Karpas-422 (cell line): ENCODE measurements at regions not wholly inside any gene's neighbourhood (a gene's known extent, or its start where the extent isn't known, plus 50 kb on each side); places are given as distances from the start of the nearest gene placed in this dataset.
"Not testable (repeated sequence)": the region's sequence is repeated elsewhere in the genome, so short reads cannot be mapped to it uniquely, and the experiment has no call there.

Experiments
- DNase-seq: peaks from one replicate; pipeline ENCODE4 v3.0.0-alpha.2; 2015
- H2AFZ ChIP-seq: fragments of 200-600 bp; sonication (generic); 2 replicates; pipeline ENCODE4 v1.6.1; 2014; ENCODE audit warnings: antibody characterized with exemption, low read length, mixed read lengths
- H3K27ac ChIP-seq: fragments of 200-600 bp; sonication (generic); 2 replicates; pipeline ENCODE4 v1.5.1; 2014; ENCODE audit warnings: mild to moderate bottlenecking, low read length, moderate library complexity
- H3K27me3 ChIP-seq: fragments of 200-600 bp; sonication (generic); 2 replicates; pipeline ENCODE4 v1.6.1; 2014; ENCODE audit warnings: low read length, mixed read lengths
- H3K36me3 ChIP-seq: fragments of 200-600 bp; sonication (generic); 2 replicates; pipeline ENCODE4 v1.6.1; 2014; ENCODE audit warnings: low read length, mixed read lengths; ENCODE audit not compliant: insufficient read depth
- H3K4me1 ChIP-seq: fragments of 200-600 bp; sonication (generic); 2 replicates; pipeline ENCODE4 v1.6.1; 2014; ENCODE audit warnings: mild to moderate bottlenecking, low read length, mixed read lengths
- H3K4me2 ChIP-seq: fragments of 200-600 bp; sonication (generic); 2 replicates; pipeline ENCODE4 v1.6.1; 2014; ENCODE audit warnings: low read length, low read depth, mild to moderate bottlenecking; ENCODE audit not compliant: poor library complexity, severe bottlenecking
- H3K4me3 ChIP-seq: fragments of 200-600 bp; sonication (generic); 2 replicates; pipeline ENCODE4 v1.5.1; 2014; ENCODE audit warnings: mild to moderate bottlenecking, antibody characterized with exemption, low read length, mixed read lengths
- H3K79me2 ChIP-seq: fragments of 200-600 bp; sonication (generic); 2 replicates; pipeline ENCODE4 v1.6.1; 2014; ENCODE audit warnings: mild to moderate bottlenecking, low read length, mixed read lengths
- H3K9ac ChIP-seq: fragments of 200-600 bp; sonication (generic); 2 replicates; pipeline ENCODE4 v1.6.0; 2014; ENCODE audit warnings: low read length
- H3K9me2 ChIP-seq: fragments of 200-600 bp; sonication (generic), shearing (Covaris generic); replicated peaks from 2 replicates; pipeline ENCODE4 v1.6.0; 2014; ENCODE audit warnings: mild to moderate bottlenecking, low read length, moderate library complexity; ENCODE audit not compliant: insufficient read depth
- H3K9me3 ChIP-seq: fragments of 300-700, 200-600 bp; sonication (generic); 2 replicates; pipeline ENCODE4 v1.6.1; 2014; ENCODE audit warnings: low read length, mixed read lengths
- H4K20me1 ChIP-seq: fragments of 200-600 bp; sonication (generic); 2 replicates; pipeline ENCODE4 v1.6.1; 2014; ENCODE audit warnings: mild to moderate bottlenecking, antibody characterized with exemption, low read length, low read depth; ENCODE audit not compliant: insufficient read depth

DNA sequence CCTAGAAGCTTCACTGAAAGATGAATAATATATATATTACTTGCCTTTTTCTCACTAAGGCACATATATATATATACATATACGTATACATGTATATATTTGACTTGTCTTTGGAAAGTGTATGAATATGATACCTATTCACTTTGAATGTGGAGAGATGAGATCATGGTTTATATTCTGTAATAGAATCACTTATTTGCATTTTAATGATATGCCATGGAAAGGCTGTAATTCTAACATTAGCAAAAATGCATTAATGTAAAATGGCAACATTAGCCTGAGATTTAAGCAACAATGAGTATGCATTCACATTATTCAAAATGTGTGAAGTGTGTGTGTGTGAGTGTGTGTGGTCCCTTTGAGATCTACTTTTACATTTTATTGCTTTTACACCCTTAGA is 54.5 kb upstream of the PRKD1 start:
- no peaks in the 10 kb centered on the region for H3K79me2 ChIP-seq
- no peak overlapping the region for H3K4me3 ChIP-seq
- no peaks in the 10 kb centered on the region for H3K36me3 ChIP-seq
- peaks cover 61% of the 10 kb centered on the region for H3K9me3 ChIP-seq
- no peaks in the 10 kb centered on the region for H3K9me2 ChIP-seq
- no peak overlapping the region for H2AFZ ChIP-seq
- no peaks in the 10 kb centered on the region for H4K20me1 ChIP-seq
- no peaks in the 10 kb centered on the region for H3K27me3 ChIP-seq
- H3K9ac ChIP-seq, result no peak overlapping the region
- no peaks in the 10 kb centered on the region for H3K4me1 ChIP-seq
- no peak overlapping the region for H3K27ac ChIP-seq
- no peak for DNase-seq
- H3K4me2 ChIP-seq, result no peak overlapping the region

DNA sequence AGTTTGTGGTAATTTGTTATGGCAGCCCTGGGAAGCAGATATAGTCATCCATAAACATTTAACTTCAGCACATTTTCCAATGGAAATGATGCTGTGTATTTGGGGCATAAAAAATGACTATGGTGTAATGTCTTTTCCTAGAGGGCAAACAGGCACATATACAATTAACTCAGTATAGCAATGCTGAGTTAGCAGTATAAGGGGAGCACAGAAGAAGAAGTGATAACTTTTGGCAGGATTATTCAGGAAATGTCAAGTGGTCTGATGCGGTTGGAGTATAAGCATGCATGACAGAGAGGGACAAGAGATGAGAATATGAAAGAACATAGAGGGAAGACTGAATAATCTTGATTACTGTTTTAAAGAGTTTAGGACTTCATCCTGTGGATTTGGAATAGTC is 55.3 kb upstream of the PRKD1 start:
- no peak overlapping the region for H3K4me3 ChIP-seq
- H3K4me1 ChIP-seq, result no peaks in the 10 kb centered on the region
- H3K9ac ChIP-seq, result no peak overlapping the region
- H3K4me2 ChIP-seq, result no peak overlapping the region
- H4K20me1 ChIP-seq, result no peaks in the 10 kb centered on the region
- no peak overlapping the region for H3K27ac ChIP-seq
- H2AFZ ChIP-seq, result no peak overlapping the region
- H3K9me2 ChIP-seq, result no peaks in the 10 kb centered on the region
- DNase-seq, result no peak
- no peaks in the 10 kb centered on the region for H3K36me3 ChIP-seq
- H3K9me3 ChIP-seq, result peaks cover 65% of the 10 kb centered on the region
- no peaks in the 10 kb centered on the region for H3K79me2 ChIP-seq
- H3K27me3 ChIP-seq, result no peaks in the 10 kb centered on the region

GRCh38 chr14:29990344-29990857 is 62.8 kb upstream of the PRKD1 start:
- H3K4me1 ChIP-seq, H3K4me2 ChIP-seq, H3K27ac ChIP-seq, H3K4me3 ChIP-seq, H3K36me3 ChIP-seq, DNase-seq, H3K27me3 ChIP-seq, H4K20me1 ChIP-seq, H3K9ac ChIP-seq, H3K79me2 ChIP-seq, H3K9me2 ChIP-seq, H2AFZ ChIP-seq: not testable (repeated sequence)
- peaks cover 57% of the 10 kb centered on the region for H3K9me3 ChIP-seq

DNA sequence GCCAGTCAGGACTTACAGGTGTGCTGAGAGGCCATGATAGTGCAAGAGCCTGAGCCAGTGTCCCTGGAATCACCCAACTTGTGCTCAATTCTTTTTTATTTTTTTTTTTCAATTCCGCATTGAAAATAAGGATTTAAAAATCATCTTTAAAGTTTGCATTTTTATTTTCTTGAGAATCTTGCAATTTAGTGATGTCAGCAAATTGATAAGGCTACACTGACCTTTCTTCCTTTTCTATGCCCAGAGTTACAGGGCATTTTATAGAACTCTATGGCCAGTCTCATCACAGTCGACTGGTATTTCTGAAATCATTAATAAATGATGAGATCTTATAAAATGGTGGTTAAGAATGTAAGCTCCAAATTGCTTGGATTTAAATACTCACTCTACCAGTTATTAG is 63.3 kb upstream of the PRKD1 start:
- Histone ChIP-seq H3K27ac (no peak overlapping the region), H3K36me3 (no peaks in the 10 kb centered on the region), H3K9me2 (no peaks in the 10 kb centered on the region), H3K4me1 (no peaks in the 10 kb centered on the region), H3K4me3 (no peak overlapping the region), H2AFZ (no peak overlapping the region), H3K4me2 (no peak overlapping the region), H3K9ac (no peak overlapping the region), H3K79me2 (no peaks in the 10 kb centered on the region), H3K9me3 (peaks cover 56% of the 10 kb centered on the region), H4K20me1 (no peaks in the 10 kb centered on the region), H3K27me3 (no peaks in the 10 kb centered on the region)
- no peak for DNase-seq

DNA sequence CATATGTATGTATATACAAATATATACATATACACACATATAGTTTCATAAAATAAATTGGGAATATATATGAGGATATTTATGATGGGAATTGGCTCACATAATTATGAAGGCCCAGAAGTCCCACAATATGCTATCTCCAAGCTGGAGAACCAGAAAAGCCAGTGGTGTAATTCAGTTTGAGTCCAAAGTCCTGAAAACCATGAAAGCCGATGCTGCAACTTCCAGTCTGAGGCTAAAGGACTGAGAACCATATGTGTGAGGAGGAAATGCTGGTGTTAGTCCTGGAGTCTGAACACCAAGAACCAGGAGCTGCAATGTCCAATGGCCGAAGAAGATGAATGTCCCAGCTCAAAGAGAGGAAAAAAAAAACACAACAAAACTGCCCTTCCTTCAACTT is 65.5 kb upstream of the PRKD1 start:
- Histone ChIP-seq H3K9me2 (no peaks in the 10 kb centered on the region), H3K27ac (no peak overlapping the region), H3K4me3 (no peak overlapping the region), H3K9ac (no peak overlapping the region), H3K36me3 (no peaks in the 10 kb centered on the region), H3K27me3 (no peaks in the 10 kb centered on the region), H4K20me1 (no peaks in the 10 kb centered on the region), H3K79me2 (no peaks in the 10 kb centered on the region), H2AFZ (no peak overlapping the region), H3K4me2 (no peak overlapping the region), H3K4me1 (no peaks in the 10 kb centered on the region), H3K9me3 (peaks cover 47% of the 10 kb centered on the region)
- no peak for DNase-seq

GRCh38 chr14:29999013-29999539 is 71.4 kb upstream of the PRKD1 start:
- no peaks in the 10 kb centered on the region for H3K79me2 ChIP-seq
- H3K9me2 ChIP-seq, result no peaks in the 10 kb centered on the region
- no peak overlapping the region for H3K4me2 ChIP-seq
- H3K9ac ChIP-seq, result no peak overlapping the region
- H3K27ac ChIP-seq, result no peak overlapping the region
- no peaks in the 10 kb centered on the region for H4K20me1 ChIP-seq
- H3K9me3 ChIP-seq, result peaks cover 15% of the 10 kb centered on the region
- H3K36me3 ChIP-seq, result no peaks in the 10 kb centered on the region
- no peak overlapping the region for H2AFZ ChIP-seq
- H3K4me1 ChIP-seq, result no peaks in the 10 kb centered on the region
- no peaks in the 10 kb centered on the region for H3K27me3 ChIP-seq
- no peak for DNase-seq
- H3K4me3 ChIP-seq, result no peak overlapping the region

- Histone ChIP-seq H3K4me2 (no peak overlapping the region), H4K20me1 (no peaks in the 10 kb centered on the region), H2AFZ (no peak overlapping the region), H3K4me3 (no peak overlapping the region), H3K9me2 (no peaks in the 10 kb centered on the region), H3K79me2 (no peaks in the 10 kb centered on the region), H3K27me3 (no peaks in the 10 kb centered on the region), H3K36me3 (no peaks in the 10 kb centered on the region), H3K9ac (no peak overlapping the region), H3K4me1 (no peaks in the 10 kb centered on the region), H3K27ac (no peak overlapping the region), H3K9me3 (peaks cover 8% of the 10 kb centered on the region)
- no peak for DNase-seq
These were observed 75.2 kb upstream of the PRKD1 start for GRCh38 chr14:30002859-30003258.

- H2AFZ ChIP-seq, result no peak overlapping the region
- H3K9me3 ChIP-seq, result peaks cover 11% of the 10 kb centered on the region
- no peak overlapping the region for H3K4me3 ChIP-seq
- H3K79me2 ChIP-seq, result no peaks in the 10 kb centered on the region
- no peak overlapping the region for H3K27ac ChIP-seq
- no peaks in the 10 kb centered on the region for H3K27me3 ChIP-seq
- H4K20me1 ChIP-seq, result no peaks in the 10 kb centered on the region
- H3K4me2 ChIP-seq, result no peak overlapping the region
- no peaks in the 10 kb centered on the region for H3K9me2 ChIP-seq
- no peaks in the 10 kb centered on the region for H3K36me3 ChIP-seq
- H3K4me1 ChIP-seq, result no peaks in the 10 kb centered on the region
- H3K9ac ChIP-seq, result no peak overlapping the region
- DNase-seq, result peak; percentile 59
These were observed 77.6 kb upstream of the PRKD1 start for GRCh38 chr14:30005114-30005808.
